ENCODE measurements at regions not wholly inside any gene's neighbourhood (a gene's known extent, or its start where the extent isn't known, plus 50 kb on each side); places are given as distances from the start of the nearest gene placed in this dataset.

- no peak for FAIRE-seq
- no peak for DNase-seq (ENCODE audit: insufficient read length, low spot score)
- TF ChIP-seq POLR2A (IDR thresholded peaks at IDR 0.05; ENCODE audit: low read depth, low read length) (no peak), TAF1 (IDR thresholded peaks at IDR 0.05; ENCODE audit: low read depth, low read length) (no peak), PAX5 (IDR thresholded peaks at IDR 0.05; ENCODE audit: insufficient read depth, low read length, severe bottlenecking) (no peak), POU2F2 (IDR thresholded peaks at IDR 0.05; ENCODE audit: low read depth, low read length) (no peak), POLR2AphosphoS5 (IDR thresholded peaks at IDR 0.05; ENCODE audit: low read depth, low read length) (no peak)
Measured at GRCh38 chr1:56193656-56194055, 385.7 kb downstream of the PLPP3 start.

- TF ChIP-seq PAX5 (IDR thresholded peaks at IDR 0.05; ENCODE audit: insufficient read depth, low read length, severe bottlenecking) (no peak), SPI1 (IDR thresholded peaks at IDR 0.05; ENCODE audit: low read depth, low read length) (no peak), POU2F2 (IDR thresholded peaks at IDR 0.05; ENCODE audit: low read depth, low read length) (no peak), TAF1 (IDR thresholded peaks at IDR 0.05; ENCODE audit: low read depth, low read length) (no peak), POLR2A (IDR thresholded peaks at IDR 0.05; ENCODE audit: low read depth, low read length) (no peak), POLR2AphosphoS5 (IDR thresholded peaks at IDR 0.05; ENCODE audit: low read depth, low read length) (no peak)
- FAIRE-seq = no peak
- no peak for DNase-seq (ENCODE audit: insufficient read length, low spot score)
Measured at GRCh38 chr1:56191369-56191768, 388.0 kb downstream of the PLPP3 start.

- TF ChIP-seq TAF1 (IDR thresholded peaks at IDR 0.05; ENCODE audit: low read depth, low read length) (no peak), SPI1 (IDR thresholded peaks at IDR 0.05; ENCODE audit: low read depth, low read length) (no peak), POLR2A (IDR thresholded peaks at IDR 0.05; ENCODE audit: low read depth, low read length) (no peak), POLR2AphosphoS5 (IDR thresholded peaks at IDR 0.05; ENCODE audit: low read depth, low read length) (no peak), POU2F2 (IDR thresholded peaks at IDR 0.05; ENCODE audit: low read depth, low read length) (no peak), PAX5 (IDR thresholded peaks at IDR 0.05; ENCODE audit: insufficient read depth, low read length, severe bottlenecking) (no peak)
- DNase-seq (ENCODE audit: insufficient read length, low spot score) (no peak), FAIRE-seq (no peak)
Measured at GRCh38 chr1:56190806-56191365, 388.5 kb downstream of the PLPP3 start.

GRCh38 chr1:56189946-56190805, 389.2 kb downstream of the PLPP3 start:
- TF ChIP-seq POU2F2 (IDR thresholded peaks at IDR 0.05; ENCODE audit: low read depth, low read length) = no peak
- no peak for TF ChIP-seq TAF1 (IDR thresholded peaks at IDR 0.05; ENCODE audit: low read depth, low read length)
- TF ChIP-seq POLR2A (IDR thresholded peaks at IDR 0.05; ENCODE audit: low read depth, low read length) = no peak
- no peak for TF ChIP-seq SPI1 (IDR thresholded peaks at IDR 0.05; ENCODE audit: low read depth, low read length)
- no peak for TF ChIP-seq PAX5 (IDR thresholded peaks at IDR 0.05; ENCODE audit: insufficient read depth, low read length, severe bottlenecking)
- TF ChIP-seq POLR2AphosphoS5 (IDR thresholded peaks at IDR 0.05; ENCODE audit: low read depth, low read length) = no peak
- DNase-seq (ENCODE audit: insufficient read length, low spot score) (no peak), FAIRE-seq (no peak)

- FAIRE-seq = no peak
- no peak for TF ChIP-seq POLR2AphosphoS5 (IDR thresholded peaks at IDR 0.05; ENCODE audit: low read depth, low read length)
- no peak for TF ChIP-seq SPI1 (IDR thresholded peaks at IDR 0.05; ENCODE audit: low read depth, low read length)
- TF ChIP-seq POLR2A (IDR thresholded peaks at IDR 0.05; ENCODE audit: low read depth, low read length) = no peak
- TF ChIP-seq PAX5 (IDR thresholded peaks at IDR 0.05; ENCODE audit: insufficient read depth, low read length, severe bottlenecking) = no peak
- no peak for TF ChIP-seq TAF1 (IDR thresholded peaks at IDR 0.05; ENCODE audit: low read depth, low read length)
- TF ChIP-seq POU2F2 (IDR thresholded peaks at IDR 0.05; ENCODE audit: low read depth, low read length) = no peak
- no peak for DNase-seq (ENCODE audit: insufficient read length, low spot score)
Measured at GRCh38 chr1:56189454-56189853, 389.9 kb downstream of the PLPP3 start.

- no peak for FAIRE-seq
- TF ChIP-seq POLR2A (IDR thresholded peaks at IDR 0.05; ENCODE audit: low read depth, low read length) (no peak), PAX5 (IDR thresholded peaks at IDR 0.05; ENCODE audit: insufficient read depth, low read length, severe bottlenecking) (no peak), TAF1 (IDR thresholded peaks at IDR 0.05; ENCODE audit: low read depth, low read length) (no peak), SPI1 (IDR thresholded peaks at IDR 0.05; ENCODE audit: low read depth, low read length) (no peak), POU2F2 (IDR thresholded peaks at IDR 0.05; ENCODE audit: low read depth, low read length) (no peak), POLR2AphosphoS5 (IDR thresholded peaks at IDR 0.05; ENCODE audit: low read depth, low read length) (no peak)
Measured at GRCh38 chr1:56188855-56189254, 390.5 kb downstream of the PLPP3 start.

GRCh38 chr1:56188221-56188620, 391.1 kb downstream of the PLPP3 start:
- TF ChIP-seq TAF1 (IDR thresholded peaks at IDR 0.05; ENCODE audit: low read depth, low read length) = no peak
- TF ChIP-seq SPI1 (IDR thresholded peaks at IDR 0.05; ENCODE audit: low read depth, low read length) = no peak
- TF ChIP-seq POLR2AphosphoS5 (IDR thresholded peaks at IDR 0.05; ENCODE audit: low read depth, low read length) = no peak
- no peak for DNase-seq (ENCODE audit: insufficient read length, low spot score)
- no peak for FAIRE-seq

More at GRCh38 chr1:56188855-56189254, 390.5 kb downstream of the PLPP3 start:
- no peak for DNase-seq (ENCODE audit: insufficient read length, low spot score)

GRCh38 chr1:56187405-56187804, 392.0 kb downstream of the PLPP3 start:
- FAIRE-seq (no peak), DNase-seq (ENCODE audit: insufficient read length, low spot score) (no peak)
- TF ChIP-seq POU2F2 (IDR thresholded peaks at IDR 0.05; ENCODE audit: low read depth, low read length) (no peak), TAF1 (IDR thresholded peaks at IDR 0.05; ENCODE audit: low read depth, low read length) (no peak), PAX5 (IDR thresholded peaks at IDR 0.05; ENCODE audit: insufficient read depth, low read length, severe bottlenecking) (no peak), POLR2AphosphoS5 (IDR thresholded peaks at IDR 0.05; ENCODE audit: low read depth, low read length) (no peak), SPI1 (IDR thresholded peaks at IDR 0.05; ENCODE audit: low read depth, low read length) (no peak), POLR2A (IDR thresholded peaks at IDR 0.05; ENCODE audit: low read depth, low read length) (no peak)

- FAIRE-seq (no peak), DNase-seq (ENCODE audit: insufficient read length, low spot score) (no peak)
- TF ChIP-seq TAF1 (IDR thresholded peaks at IDR 0.05; ENCODE audit: low read depth, low read length) (no peak), POLR2A (IDR thresholded peaks at IDR 0.05; ENCODE audit: low read depth, low read length) (no peak), SPI1 (IDR thresholded peaks at IDR 0.05; ENCODE audit: low read depth, low read length) (no peak), PAX5 (IDR thresholded peaks at IDR 0.05; ENCODE audit: insufficient read depth, low read length, severe bottlenecking) (no peak), POU2F2 (IDR thresholded peaks at IDR 0.05; ENCODE audit: low read depth, low read length) (no peak), POLR2AphosphoS5 (IDR thresholded peaks at IDR 0.05; ENCODE audit: low read depth, low read length) (no peak)
Measured at GRCh38 chr1:56185493-56185892, 393.9 kb downstream of the PLPP3 start.
